ENCODE measurements at regions not wholly inside any gene's neighbourhood (a gene's known extent, or its start where the extent isn't known, plus 50 kb on each side); places are given as distances from the start of the nearest gene placed in this dataset.

- no peak for TF ChIP-seq CTCF (conservative IDR thresholded peaks at IDR 0.05 in 1 of 2, IDR thresholded peaks at IDR 0.05 in 1 of 2; ENCODE audit: extremely low read depth in 1 of 2, insufficient read depth in 1 of 2, low read depth in 1 of 2, low read length in 2 of 2)
- TF ChIP-seq EZH2 (IDR thresholded peaks at IDR 0.05; ENCODE audit: borderline replicate concordance, low read length) = no peak
Observed at GRCh38 chrX:1925053-1925481, 310.2 kb downstream of the ASMT start.

Measured in mammary epithelial cell (primary cell).